Limb (tissue), 2 donors: ENCODE measurements at regions not wholly inside any gene's neighbourhood (a gene's known extent, or its start where the extent isn't known, plus 50 kb on each side); places are given as distances from the start of the nearest gene placed in this dataset.

Source experiments
- DNase-seq, 2 donors: peaks; one replicate each; pipeline ENCODE4 v3.0.0-alpha.2; 2016; ENCODE audit errors: extremely low spot score in 2 of 2

DNA sequence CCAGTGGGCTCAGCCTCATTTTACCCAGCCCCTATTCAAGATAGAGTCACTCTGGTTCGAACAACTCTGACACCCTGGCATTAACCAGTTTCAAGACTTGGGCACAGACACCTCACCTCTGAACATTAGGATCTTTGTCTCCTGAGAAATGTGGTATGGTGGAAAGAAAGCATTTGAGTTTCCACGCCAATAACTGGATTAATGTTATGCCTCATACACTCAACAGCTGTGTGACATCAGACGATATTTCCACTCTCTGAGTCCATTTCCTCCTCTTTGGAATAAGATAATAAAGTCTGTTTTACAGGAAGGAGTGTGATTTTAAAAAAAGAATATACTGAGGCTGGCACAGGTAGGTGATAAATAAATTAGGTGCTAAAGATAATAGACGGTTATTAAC lies 121.3 kb upstream of the CHL1 start:
- DNase-seq = no peak

DNA sequence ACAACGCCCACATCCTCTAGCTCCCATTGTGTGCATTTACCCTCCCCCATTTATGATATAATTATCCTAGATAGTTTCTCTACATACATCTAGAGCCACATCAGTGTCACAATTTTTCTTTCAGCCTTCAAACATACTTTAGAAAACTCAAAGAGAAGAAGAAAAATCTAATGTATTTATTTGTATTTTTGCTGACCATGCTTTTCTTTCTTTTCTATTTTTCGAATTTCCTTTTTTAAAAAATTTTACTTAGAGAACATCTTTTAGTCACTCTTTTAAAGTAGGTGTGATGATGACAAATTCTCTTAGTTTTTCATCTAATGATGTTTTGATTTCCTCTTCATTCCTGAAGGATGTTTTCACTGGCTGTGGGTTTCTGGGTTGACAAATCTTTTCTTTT lies 117.0 kb upstream of the CHL1 start:
- DNase-seq = no peak

DNA sequence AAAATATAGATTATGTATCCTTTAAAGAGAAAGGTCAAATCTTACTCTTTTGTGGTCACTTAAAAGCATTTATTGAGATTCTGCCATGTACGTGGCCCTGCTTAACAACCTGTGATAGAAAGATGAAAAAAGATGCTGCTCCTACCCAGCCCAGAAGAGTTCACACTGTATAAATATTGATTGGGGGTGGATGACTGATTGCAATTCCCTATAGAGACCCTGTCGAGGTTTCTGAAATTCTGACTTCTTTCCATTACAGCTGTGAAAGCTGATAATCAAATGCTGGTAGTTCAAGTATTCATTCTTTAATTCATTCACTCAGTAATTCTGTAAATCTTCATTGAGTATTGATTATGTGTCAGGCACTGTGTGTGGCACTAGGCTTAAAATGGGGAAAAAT lies 114.1 kb upstream of the CHL1 start:
- no peak for DNase-seq

DNA sequence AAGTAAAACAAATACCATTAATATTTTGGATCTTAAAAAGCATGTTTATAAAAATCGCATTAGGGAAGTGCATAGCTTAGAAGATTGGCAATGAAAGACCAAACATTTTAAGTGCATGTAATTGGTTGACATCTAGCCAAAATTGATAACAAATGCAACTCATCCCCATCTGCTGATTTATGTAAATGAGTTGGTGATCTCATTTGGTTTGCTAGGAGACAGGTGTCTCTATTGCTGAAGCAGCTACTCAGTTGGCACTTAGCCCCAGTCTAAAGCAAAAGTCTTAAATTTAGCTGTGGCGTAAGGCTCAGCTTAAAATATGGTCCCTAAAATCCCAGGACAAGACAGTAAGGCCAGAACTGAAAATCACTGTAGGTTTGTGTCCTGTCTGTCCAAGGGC lies 113.5 kb upstream of the CHL1 start:
- DNase-seq = no peak

DNA sequence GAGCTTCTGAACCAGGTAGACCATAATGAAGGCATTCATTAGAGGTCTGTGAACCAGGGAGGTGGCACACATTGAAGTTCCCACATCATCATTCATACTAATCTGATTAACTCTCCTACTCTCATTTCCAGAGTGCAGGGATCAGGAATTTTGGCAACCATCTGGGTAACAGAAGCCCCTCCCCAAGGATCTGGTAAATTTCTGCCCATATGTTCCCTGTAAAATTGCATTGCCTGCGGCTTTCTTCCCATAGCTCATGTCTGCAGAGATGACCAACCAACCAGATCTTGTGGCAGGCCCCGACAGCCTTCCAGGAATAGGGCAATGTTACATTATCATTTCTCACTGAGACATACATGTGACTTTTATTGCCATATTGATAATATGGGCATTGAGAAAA lies 111.4 kb upstream of the CHL1 start:
- no peak for DNase-seq

DNA sequence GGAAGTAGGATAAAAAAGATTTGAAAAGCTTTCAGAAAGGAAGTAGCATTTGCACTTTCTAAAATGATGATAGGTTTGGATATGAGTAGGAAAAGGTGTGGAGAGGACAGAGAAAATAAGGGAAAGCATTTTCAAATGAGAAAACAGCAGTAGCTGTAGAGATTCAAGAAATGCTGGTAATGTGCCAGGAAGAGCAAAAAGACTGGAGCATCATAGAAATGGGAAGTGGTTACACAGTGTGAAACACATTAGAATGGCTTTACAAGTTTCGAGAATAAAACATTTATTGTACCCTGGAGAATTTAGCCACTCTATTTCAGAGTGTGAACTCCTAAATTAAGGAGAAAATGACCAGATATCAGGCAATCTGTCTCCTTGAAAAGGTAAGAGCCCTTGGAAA lies 108.3 kb upstream of the CHL1 start:
- no peak for DNase-seq

DNA sequence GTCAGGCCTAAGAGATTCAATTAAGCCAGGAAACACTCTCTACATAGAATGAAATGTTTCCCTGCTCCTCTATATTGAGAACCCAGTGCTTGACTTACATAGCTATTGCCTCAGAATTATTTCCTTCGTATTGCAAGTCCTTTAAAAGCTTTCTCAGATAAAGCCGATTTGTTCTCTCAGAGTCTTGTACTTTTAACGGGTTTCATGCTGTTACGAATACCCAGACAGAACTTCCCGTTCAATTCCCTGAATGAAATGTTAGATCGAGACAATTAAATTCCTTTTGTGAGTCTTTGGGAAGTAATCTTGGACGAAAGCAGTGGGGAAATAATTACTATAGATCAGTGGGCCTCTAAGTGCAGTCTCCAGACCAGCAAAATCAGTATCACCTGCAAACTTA lies 102.8 kb upstream of the CHL1 start:
- no peak for DNase-seq

DNA sequence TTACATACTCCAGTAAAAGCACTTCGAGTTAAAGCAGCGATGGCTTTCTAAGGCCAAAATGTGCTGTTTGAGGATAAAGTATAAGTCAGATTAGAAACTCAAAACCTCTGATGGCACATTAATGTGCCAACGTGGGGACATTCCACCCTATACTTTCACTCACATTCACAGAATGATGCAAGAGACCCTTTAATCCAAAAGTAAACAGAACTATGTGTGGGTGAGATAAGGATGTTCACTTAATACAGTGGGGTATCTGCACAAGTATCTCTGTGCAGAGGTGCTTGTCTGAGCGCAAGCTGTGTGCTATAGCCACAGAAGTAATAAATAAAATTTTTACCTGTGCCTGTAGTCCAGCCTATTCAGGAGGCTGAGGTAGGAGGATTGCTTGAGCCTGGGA lies 100.3 kb upstream of the CHL1 start:
- no peak for DNase-seq

DNA sequence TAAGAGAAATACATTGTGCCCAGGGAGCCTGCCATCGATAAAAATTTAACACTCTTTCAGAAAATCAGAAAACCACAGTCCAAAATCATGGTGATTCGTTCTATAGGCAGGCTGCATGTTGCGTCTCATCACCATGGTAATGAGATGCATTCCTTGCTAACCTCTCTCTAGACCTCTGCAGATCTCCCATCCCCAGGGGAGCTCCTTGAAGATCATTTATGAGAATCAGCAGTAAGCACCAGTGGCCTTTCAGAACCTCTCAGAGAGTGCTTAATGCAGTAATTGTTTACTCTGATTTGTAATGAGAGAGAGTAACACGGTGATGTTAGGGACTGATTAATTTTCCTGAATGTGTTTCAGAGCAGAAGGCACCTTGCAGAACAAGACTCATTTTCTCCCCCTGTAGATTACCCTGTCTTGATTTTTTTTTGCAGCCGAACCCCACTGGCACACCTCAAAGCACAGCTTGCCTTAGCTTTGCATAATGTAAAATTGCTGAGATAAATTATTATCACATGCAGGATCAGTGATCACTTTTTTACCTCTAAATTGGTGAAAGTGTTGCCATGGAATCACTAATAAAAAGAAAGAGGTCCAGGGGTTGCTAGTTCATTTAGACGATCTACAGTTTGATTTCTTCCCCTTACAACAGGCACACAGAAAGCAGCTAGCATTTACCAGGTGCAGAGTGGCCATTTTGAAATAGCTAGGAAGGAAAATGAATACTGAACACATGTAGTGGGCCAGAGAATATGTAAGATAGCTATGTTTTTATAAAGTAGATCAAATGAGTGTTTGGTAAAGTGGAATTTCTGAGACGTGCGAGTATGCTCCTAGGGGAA lies 98.9 kb upstream of the CHL1 start:
- no peak for DNase-seq

DNA sequence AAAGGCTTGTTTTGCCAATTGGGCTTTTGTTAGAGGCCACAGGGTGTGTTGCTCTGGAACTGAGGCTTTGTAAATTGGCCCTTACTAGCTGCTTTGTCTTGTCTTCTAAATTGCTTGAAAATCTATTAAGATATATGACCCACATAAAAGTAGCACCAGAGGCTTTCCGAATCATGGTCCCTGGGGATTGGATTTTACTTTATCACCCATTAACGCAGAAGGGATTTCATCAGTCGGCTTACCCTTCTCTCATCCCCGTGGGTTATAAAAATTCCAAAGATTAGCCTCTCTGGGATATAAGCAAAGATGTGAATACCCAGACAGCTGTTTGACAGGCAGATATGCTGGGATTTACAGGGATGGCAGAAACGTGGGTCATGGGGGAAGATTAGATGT lies 98.3 kb upstream of the CHL1 start:
- no peak for DNase-seq

DNA sequence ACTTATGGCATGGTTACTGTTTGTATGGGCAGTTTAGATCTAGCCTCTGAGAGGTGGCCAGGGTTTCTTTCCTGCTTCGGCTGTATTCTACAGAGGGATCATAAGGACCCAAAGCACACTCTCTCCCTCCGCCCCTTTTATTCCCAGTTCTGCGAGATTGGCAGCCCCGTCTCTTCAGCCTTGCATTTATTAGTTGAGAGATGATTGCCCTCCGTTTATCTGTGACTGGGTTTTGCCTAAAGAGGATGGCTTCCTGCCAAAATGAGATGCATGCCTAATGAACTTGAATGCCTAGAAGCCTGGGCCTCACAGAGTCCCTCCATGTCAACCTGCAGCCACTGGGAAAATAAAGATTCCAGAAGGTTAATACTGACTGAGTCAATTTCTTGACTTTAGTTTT lies 97.1 kb upstream of the CHL1 start:
- no peak for DNase-seq

DNA sequence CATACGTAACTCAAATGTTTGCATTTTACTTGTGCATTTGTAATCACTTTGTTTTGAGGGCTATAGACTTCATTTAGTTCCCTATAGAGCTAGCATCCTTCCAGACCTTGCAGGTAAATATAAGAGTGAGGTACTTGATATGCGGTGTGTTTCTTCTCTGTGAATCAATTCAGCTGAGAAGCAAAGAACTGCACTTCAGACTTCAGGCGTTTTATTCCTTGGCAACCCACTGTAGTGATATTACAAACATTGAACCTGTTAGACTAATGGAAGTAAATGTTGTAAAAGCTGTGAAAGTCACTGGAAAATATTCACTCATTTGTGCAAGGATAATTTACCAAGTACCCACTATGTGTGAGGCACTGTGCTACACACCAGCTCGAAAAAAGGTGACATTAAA lies 94.1 kb upstream of the CHL1 start:
- no peak for DNase-seq

DNA sequence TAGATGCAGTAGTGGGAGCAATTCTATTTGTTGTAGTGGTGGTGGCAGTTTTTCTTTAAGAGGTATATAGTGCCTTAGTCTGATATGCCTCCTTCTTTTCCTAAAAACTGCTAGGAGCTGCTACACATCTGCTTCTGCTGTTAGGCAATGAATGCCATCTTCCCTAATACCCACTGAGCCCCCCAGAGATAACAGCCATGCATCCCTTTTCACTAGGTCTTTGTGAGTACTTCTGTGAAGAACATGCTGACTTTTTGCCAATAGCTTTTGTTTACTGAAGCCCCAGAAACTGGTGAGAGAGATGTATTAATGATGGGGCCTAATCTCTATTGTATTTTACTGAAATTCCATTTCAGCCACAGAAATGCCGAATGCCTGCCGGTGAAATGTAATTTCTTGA lies 92.6 kb upstream of the CHL1 start:
- DNase-seq = no peak

DNA sequence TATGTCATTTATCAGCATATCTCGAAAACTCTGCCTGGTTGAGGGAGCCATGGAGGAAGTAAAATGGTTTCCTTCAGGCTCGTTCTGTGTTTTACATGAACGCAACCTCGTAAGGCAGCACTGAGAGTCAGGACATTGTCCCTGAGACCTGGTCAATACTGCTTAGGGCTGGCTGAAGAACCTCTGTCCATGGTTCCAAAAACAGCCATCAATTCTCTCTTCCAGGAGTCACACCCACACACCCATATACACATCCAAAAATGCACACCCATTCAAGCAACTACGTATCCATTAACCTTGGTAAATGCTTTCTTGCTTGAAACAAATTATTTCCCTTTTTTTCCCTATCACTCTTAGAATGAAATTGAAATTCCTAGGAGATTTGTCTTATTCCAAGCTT lies 91.0 kb upstream of the CHL1 start:
- DNase-seq = no peak

DNA sequence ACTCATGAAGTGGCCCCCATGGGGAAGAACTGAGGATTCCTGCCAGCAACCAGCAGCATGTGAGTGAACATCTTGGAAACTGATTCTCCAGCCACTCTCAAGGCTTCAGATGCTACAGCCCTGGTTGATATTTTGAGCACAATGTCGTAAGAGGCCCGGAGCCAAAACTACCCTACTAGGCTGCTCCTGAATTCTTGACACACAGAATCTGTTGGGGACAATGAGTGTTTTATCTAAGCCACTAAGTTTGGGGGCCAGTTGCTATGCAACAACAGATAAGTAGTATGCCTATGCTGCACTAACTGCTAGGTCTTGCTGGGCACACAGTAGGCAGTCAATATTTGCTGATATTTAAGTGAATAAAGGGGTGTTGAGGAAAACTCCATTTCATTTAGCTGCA lies 89.9 kb upstream of the CHL1 start:
- no peak for DNase-seq

DNA sequence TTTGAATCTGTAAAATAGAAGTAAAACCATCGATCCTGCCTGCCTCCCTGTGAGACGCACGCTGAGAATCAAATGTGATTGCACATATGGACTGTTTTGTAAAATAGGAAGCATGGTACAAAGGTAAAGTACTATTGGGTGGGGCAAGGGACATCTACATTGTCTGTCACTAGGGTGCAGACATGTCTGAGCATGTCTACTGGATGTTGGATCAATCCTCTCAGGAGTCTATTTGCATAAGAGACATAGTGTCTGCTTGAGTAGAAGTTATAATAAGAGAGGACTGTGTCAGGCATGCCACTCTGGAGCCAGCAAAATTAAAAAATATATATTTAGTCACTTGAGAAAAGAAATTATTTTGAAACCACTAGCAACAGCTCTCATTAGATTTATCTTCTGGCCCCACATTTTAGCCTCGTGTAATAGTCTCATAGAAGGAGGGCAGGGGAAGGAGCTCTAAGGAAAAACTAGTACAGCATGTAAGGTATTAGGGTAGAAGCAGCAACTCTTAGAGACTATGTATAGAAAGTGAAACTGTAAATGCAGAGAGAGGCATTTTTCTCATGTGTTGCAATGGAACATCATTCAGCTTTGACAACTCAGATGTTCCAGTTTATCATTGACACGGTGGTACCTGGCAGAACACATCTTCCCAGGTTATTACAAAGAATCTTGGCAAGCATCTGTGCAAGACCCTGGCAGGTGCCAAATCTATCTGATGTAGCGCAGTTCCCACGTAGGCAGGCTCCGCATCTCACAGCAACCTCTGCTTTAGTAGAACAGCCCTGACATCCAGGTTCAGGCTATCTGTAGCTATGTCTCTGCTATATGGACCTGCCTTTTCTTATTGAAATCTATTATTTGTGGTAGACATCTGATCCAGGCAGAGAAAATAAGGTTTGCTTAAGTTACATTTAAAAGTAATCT lies 85.2 kb upstream of the CHL1 start:
- no peak for DNase-seq

DNA sequence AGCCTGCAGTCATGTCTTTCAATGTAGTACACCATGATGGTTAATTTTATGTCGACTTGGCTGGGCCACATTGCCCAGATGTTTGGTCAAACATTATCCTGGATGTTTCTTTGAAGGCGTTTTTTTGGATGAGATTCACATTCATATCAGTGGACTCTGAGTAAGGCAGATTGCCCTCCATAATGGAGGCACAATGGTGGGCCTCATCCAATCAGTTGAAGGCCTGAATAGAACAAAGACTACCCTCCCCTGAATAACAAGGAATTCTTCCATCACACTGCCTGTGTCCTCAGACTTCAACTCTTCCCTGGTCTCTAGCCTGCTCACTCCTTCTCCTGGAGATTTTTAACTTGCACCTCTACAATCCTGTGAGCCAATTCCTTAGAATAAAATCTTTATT lies 83.8 kb upstream of the CHL1 start:
- DNase-seq = no peak

DNA sequence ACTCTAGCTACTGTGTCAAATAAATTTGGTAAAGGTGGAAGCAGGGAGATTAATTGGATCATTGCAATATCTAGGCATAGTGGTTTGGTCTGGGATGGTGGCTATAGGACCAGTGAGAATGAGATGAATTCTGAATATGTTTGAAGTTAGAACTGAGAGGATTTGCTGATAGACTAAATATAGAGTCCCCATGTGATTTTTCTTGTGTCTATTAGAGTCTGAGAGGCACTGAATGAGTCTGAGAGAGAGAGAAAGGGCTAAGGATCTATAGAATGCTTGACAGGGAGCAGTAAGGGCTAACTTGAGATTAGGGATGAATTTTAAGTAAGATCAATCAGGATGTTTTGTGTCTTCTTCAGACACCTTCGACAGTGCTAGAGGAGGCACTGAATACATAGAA lies 77.9 kb upstream of the CHL1 start:
- no peak for DNase-seq

DNA sequence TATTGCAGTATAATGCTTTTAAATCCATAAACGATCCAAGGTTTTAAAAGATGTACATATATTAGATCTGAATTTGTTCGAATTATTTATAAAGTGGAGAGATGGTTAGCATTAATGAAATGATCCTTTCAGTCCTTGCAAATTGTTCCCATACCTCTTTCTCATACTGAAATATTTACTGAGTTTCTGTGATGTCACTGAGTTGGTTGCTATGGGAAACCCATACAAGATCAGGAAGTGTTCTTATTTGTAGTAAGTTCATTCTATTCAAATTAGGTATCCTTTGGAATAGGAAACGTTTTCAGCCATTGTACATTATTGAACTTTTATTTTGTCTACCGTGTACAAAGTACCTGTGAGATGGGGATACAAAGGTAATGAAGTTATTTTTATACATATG lies 73.2 kb upstream of the CHL1 start:
- DNase-seq = no peak

DNA sequence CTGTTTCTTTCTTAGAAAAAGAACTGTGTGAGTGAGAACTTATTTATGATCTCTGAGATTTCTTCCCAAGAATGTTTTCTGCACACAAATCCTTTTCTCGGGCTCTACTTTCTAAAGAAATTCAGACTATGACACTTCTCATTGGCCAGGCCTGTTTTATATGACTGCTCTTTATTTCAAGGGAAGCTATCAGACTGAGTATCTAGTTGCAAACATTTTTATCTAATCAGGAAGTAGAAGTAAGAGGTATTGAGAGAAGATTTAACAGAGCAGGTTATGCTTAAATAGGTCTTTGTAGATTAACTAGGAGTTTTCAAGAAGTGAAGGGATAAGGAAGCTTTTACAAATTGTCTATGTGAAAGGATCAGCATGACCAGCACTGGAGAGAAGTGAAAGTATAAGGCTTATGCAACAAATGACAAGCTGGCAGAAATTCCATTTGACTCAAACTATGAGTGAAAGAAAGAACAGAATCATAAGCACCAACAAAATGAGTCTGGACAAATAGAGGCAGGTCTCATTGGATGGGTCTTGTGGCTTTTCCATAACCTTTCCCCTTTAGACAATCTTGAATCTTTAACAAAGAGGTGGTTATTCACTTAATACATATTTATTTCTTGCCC lies 71.9 kb upstream of the CHL1 start:
- no peak for DNase-seq

DNA sequence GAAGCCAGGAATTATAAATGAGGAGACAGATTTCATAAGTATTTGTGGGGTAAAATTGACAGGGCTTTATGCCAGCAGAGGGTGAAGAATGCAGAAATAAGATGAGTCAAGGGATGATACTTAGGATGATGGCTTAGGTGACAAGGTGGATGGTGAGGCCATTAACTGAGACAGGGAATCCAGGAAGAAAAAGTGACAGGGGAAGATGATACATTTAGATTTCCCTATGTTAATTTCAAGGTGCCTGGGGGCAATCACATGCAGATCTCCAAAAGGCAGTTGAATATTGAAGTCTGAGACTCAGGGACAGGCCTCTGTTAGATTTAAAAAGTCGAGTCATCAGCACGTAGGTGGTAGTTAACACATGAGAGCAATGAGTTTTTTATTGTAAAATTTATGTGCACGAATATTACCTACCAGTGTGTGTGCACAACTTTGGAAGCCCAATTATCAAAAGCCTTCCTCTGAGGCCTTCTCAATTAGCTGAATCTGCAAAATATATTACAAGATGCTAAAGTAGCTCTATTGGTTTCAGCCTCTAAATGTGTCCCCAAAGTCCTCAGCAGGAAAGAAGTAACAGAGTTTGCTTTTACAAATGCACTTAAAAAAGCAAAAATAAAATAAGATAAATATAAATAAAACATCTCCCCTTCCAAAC lies 67.9 kb upstream of the CHL1 start:
- DNase-seq = no peak
